ENCODE measurements at regions not wholly inside any gene's neighbourhood (a gene's known extent, or its start where the extent isn't known, plus 50 kb on each side); places are given as distances from the start of the nearest gene placed in this dataset.

GRCh38 chr9:118028225-118028624, 324.0 kb downstream of the TLR4 start:
- TF ChIP-seq CTCF (IDR thresholded peaks at IDR 0.05) (no peak), TCF7 (CRISPR knock-in tag; IDR thresholded peaks at IDR 0.05; ENCODE audit: low read depth) (no peak), ELF4 (CRISPR knock-in tag; IDR thresholded peaks at IDR 0.05; ENCODE audit: low read depth) (no peak), MLX (CRISPR knock-in tag; IDR thresholded peaks at IDR 0.05) (no peak), KAT7 (CRISPR knock-in tag; IDR thresholded peaks at IDR 0.05; ENCODE audit: borderline replicate concordance) (no peak), ZSCAN18 (CRISPR knock-in tag; IDR thresholded peaks at IDR 0.05) (no peak), HMGXB4 (CRISPR knock-in tag; IDR thresholded peaks at IDR 0.05) (no peak), ZNF423 (CRISPR knock-in tag; IDR thresholded peaks at IDR 0.05) (no peak), ZNF121 (CRISPR knock-in tag; IDR thresholded peaks at IDR 0.05) (no peak)

Measured in WTC11 (cell line).